GM12875 (cell line): ENCODE measurements at regions not wholly inside any gene's neighbourhood (a gene's known extent, or its start where the extent isn't known, plus 50 kb on each side); places are given as distances from the start of the nearest gene placed in this dataset.

ENCODE experiments used
- H3K4me3 ChIP-seq: one replicate; pipeline ENCODE4 v1.5.1; 2011; ENCODE audit warnings: low read depth, low read length, control low read depth
- CTCF ChIP-seq: IDR thresholded peaks from 2 replicates; pipeline ENCODE4 v1.5.1; 2011; ENCODE audit warnings: low read depth, mild to moderate bottlenecking, control low read depth, inconsistent platforms, low read length, moderate library complexity, borderline replicate concordance; ENCODE audit not compliant: insufficient read depth

- no peak for TF ChIP-seq CTCF
These were observed 111.0 kb downstream of the TRIB2 start for GRCh38 chr2:12827721-12828120.

GRCh38 chr2:12828980-12829379 is 112.2 kb downstream of the TRIB2 start:
- no peak for TF ChIP-seq CTCF

More at GRCh38 chr2:12827721-12828120, 111.0 kb downstream of the TRIB2 start:
- no peak overlapping the region for H3K4me3 ChIP-seq

GRCh38 chr2:12831016-12831415 is 114.3 kb downstream of the TRIB2 start:
- TF ChIP-seq CTCF = no peak

More at GRCh38 chr2:12828980-12829379, 112.2 kb downstream of the TRIB2 start:
- H3K4me3 ChIP-seq = no peak overlapping the region

GRCh38 chr2:12834239-12834638 is 117.5 kb downstream of the TRIB2 start:
- H3K4me3 ChIP-seq = no peak overlapping the region
- no peak for TF ChIP-seq CTCF

More at GRCh38 chr2:12831016-12831415, 114.3 kb downstream of the TRIB2 start:
- H3K4me3 ChIP-seq = no peak overlapping the region

GRCh38 chr2:12835733-12836132 is 119.0 kb downstream of the TRIB2 start:
- no peak for TF ChIP-seq CTCF
- no peak overlapping the region for H3K4me3 ChIP-seq

- no peak for TF ChIP-seq CTCF
- H3K4me3 ChIP-seq = no peak overlapping the region
These were observed 122.6 kb downstream of the TRIB2 start for GRCh38 chr2:12839339-12839738.

GRCh38 chr2:12841021-12841420 is 124.3 kb downstream of the TRIB2 start:
- TF ChIP-seq CTCF = no peak

More at GRCh38 chr2:12841021-12841420, 124.3 kb downstream of the TRIB2 start:
- no peak overlapping the region for H3K4me3 ChIP-seq
